ENCODE measurements at regions not wholly inside any gene's neighbourhood (a gene's known extent, or its start where the extent isn't known, plus 50 kb on each side); places are given as distances from the start of the nearest gene placed in this dataset.

DNA sequence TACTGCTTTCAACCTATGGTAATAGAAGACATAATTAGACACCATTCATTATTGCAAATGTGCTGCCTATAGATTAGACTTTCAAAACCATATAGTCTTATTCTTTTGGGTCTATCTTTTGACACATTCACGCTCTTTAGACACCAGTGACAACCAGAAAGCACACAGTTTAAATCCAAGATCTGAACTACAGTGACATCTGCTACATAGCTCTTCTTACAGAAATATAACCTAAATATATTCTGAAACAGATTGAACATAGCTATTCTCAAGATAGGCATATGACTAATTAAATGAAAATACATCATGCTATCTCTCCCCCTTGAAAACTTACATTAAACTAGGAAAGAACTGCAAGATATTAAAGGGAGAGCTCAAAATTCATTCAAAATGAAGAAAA, 514.2 kb upstream of the SLITRK6 start:
- TF ChIP-seq, protein P1, sequence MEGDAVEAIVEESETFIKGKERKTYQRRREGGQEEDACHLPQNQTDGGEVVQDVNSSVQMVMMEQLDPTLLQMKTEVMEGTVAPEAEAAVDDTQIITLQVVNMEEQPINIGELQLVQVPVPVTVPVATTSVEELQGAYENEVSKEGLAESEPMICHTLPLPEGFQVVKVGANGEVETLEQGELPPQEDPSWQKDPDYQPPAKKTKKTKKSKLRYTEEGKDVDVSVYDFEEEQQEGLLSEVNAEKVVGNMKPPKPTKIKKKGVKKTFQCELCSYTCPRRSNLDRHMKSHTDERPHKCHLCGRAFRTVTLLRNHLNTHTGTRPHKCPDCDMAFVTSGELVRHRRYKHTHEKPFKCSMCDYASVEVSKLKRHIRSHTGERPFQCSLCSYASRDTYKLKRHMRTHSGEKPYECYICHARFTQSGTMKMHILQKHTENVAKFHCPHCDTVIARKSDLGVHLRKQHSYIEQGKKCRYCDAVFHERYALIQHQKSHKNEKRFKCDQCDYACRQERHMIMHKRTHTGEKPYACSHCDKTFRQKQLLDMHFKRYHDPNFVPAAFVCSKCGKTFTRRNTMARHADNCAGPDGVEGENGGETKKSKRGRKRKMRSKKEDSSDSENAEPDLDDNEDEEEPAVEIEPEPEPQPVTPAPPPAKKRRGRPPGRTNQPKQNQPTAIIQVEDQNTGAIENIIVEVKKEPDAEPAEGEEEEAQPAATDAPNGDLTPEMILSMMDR (IDR thresholded peaks at IDR 0.05): no peak
- no peak for TF ChIP-seq ZFX (IDR thresholded peaks at IDR 0.05; ENCODE audit: borderline replicate concordance)

Data from 22Rv1 (cell line).